HG03571 (cell line): ENCODE measurements at regions not wholly inside any gene's neighbourhood (a gene's known extent, or its start where the extent isn't known, plus 50 kb on each side); places are given as distances from the start of the nearest gene placed in this dataset.

ENCODE experiments used
- ATAC-seq: cut with Tn5 transposase; IDR thresholded peaks from one replicate; pipeline ENCODE4 v1.9.1; 2021; ENCODE audit not compliant: unreplicated experiment

GRCh38 chr5:4896328-4896727 is 243.8 kb upstream of the ADAMTS16 start:
- no peak for ATAC-seq

GRCh38 chr5:4901305-4901811 is 238.8 kb upstream of the ADAMTS16 start:
- no peak for ATAC-seq

- ATAC-seq, result no peak
Observed at GRCh38 chr5:4901924-4902323, 238.2 kb upstream of the ADAMTS16 start.

GRCh38 chr5:4905674-4906520 is 234.2 kb upstream of the ADAMTS16 start:
- ATAC-seq, result no peak

- ATAC-seq, result no peak
Observed at GRCh38 chr5:4906786-4907185, 233.3 kb upstream of the ADAMTS16 start.

GRCh38 chr5:4907571-4907970 is 232.6 kb upstream of the ADAMTS16 start:
- no peak for ATAC-seq

- ATAC-seq, result no peak
Observed at GRCh38 chr5:4909086-4909485, 231.0 kb upstream of the ADAMTS16 start.

GRCh38 chr5:4911646-4912403 is 228.3 kb upstream of the ADAMTS16 start:
- no peak for ATAC-seq

- no peak for ATAC-seq
Observed at GRCh38 chr5:4921929-4922328, 218.2 kb upstream of the ADAMTS16 start.

- ATAC-seq, result no peak
Observed at GRCh38 chr5:4924577-4924976, 215.6 kb upstream of the ADAMTS16 start.

GRCh38 chr5:4927097-4927496 is 213.0 kb upstream of the ADAMTS16 start:
- ATAC-seq, result no peak

- ATAC-seq, result no peak
Observed at GRCh38 chr5:4928409-4928808, 211.7 kb upstream of the ADAMTS16 start.

GRCh38 chr5:4929092-4929655 is 211.0 kb upstream of the ADAMTS16 start:
- ATAC-seq, result no peak

GRCh38 chr5:4939042-4939781 is 200.9 kb upstream of the ADAMTS16 start:
- ATAC-seq, result no peak

- no peak for ATAC-seq
Observed at GRCh38 chr5:4941161-4941560, 199.0 kb upstream of the ADAMTS16 start.

- ATAC-seq, result no peak
Observed at GRCh38 chr5:4941957-4942830, 197.9 kb upstream of the ADAMTS16 start.

GRCh38 chr5:4942831-4943178 is 197.3 kb upstream of the ADAMTS16 start:
- ATAC-seq, result no peak

- no peak for ATAC-seq
Observed at GRCh38 chr5:4945296-4945695, 194.8 kb upstream of the ADAMTS16 start.

- no peak for ATAC-seq
Observed at GRCh38 chr5:4947106-4947505, 193.0 kb upstream of the ADAMTS16 start.

- no peak for ATAC-seq
Observed at GRCh38 chr5:4947893-4948536, 192.1 kb upstream of the ADAMTS16 start.
